Smooth muscle cell (in vitro differentiated cells): ENCODE measurements at regions not wholly inside any gene's neighbourhood (a gene's known extent, or its start where the extent isn't known, plus 50 kb on each side); places are given as distances from the start of the nearest gene placed in this dataset.

Source experiments
- DNase-seq: peaks from one replicate; lab custom pipeline; 2025; ENCODE audit not compliant: unreplicated experiment; lab: John Stamatoyannopoulos, UW
- H2AFZ ChIP-seq: fragments of 200-600 bp; sonication (generic); 2 replicates; pipeline ENCODE4 v1.6.0; 2016; ENCODE audit warnings: antibody characterized with exemption, low read depth, mild to moderate bottlenecking
- H3F3A ChIP-seq: fragments of 200-600 bp; sonication (generic); 2 replicates; pipeline ENCODE4 v1.6.0; 2017; ENCODE audit warnings: antibody characterized with exemption, low read depth
- H3K27ac ChIP-seq: fragments of 200-600 bp; sonication (generic); 2 replicates; pipeline ENCODE4 v1.5.1; 2016; ENCODE audit warnings: low read depth, mild to moderate bottlenecking
- H3K27me3 ChIP-seq: fragments of 200-600 bp; sonication (generic); 2 replicates; pipeline ENCODE4 v1.6.1; 2016; ENCODE audit warnings: low read depth, mild to moderate bottlenecking
- H3K36me3 ChIP-seq: fragments of 200-600 bp; sonication (generic); 2 replicates; pipeline ENCODE4 v1.5.1; 2016; ENCODE audit warnings: low read depth
- H3K4me1 ChIP-seq: fragments of 200-600 bp; sonication (generic); 2 replicates; pipeline ENCODE4 v1.5.1; 2016; ENCODE audit warnings: low read depth
- H3K4me2 ChIP-seq: fragments of 200-600 bp; sonication (generic); 2 replicates; pipeline ENCODE4 v1.6.0; 2016; ENCODE audit warnings: mild to moderate bottlenecking
- H3K4me3 ChIP-seq: fragments of 200-600 bp; sonication (generic); 2 replicates; pipeline ENCODE4 v1.5.1; 2016; ENCODE audit warnings: mild to moderate bottlenecking
- H3K79me2 ChIP-seq: fragments of 200-600 bp; sonication (generic); 2 replicates; pipeline ENCODE4 v1.6.0; 2016; ENCODE audit warnings: low read depth, mild to moderate bottlenecking
- H3K9ac ChIP-seq: fragments of 200-600 bp; sonication (generic); 2 replicates; pipeline ENCODE4 v1.6.0; 2016; ENCODE audit warnings: low read depth
- H3K9me3 ChIP-seq: fragments of 200-600 bp; sonication (generic); replicated peaks from 2 replicates; pipeline ENCODE4 v1.5.1; 2016; ENCODE audit warnings: low read depth
- H4K20me1 ChIP-seq: fragments of 200-600 bp; sonication (generic); 2 replicates; pipeline ENCODE4 v1.6.0; 2016; ENCODE audit warnings: low read depth
- CTCF ChIP-seq: fragments of 200-600 bp; sonication (generic); IDR thresholded peaks from 2 replicates; pipeline ENCODE4 v1.5.1; 2017; ENCODE audit warnings: borderline replicate concordance, mild to moderate bottlenecking, antibody characterized with exemption; ENCODE audit not compliant: insufficient read depth, poor library complexity, severe bottlenecking
- WGBS: methylation state at CpG from one replicate; pipeline ENCODE4 v1.1.7; 2016; ENCODE audit warnings: low lambda C conversion rate; 5-methylcytosine and 5-hydroxymethylcytosine counted together

- Histone ChIP-seq H3K27me3 (no peaks in the 10 kb centered on the region), H3K4me3 (no peak overlapping the region), H3K9ac (no peak overlapping the region), H2AFZ (peak overlapping the region; percentile 6), H3K27ac (peak overlapping the region; percentile 41), H3K4me1 (no peaks in the 10 kb centered on the region), H3F3A (no peaks in the 10 kb centered on the region), H3K4me2 (no peak overlapping the region), H3K36me3 (no peaks in the 10 kb centered on the region), H4K20me1 (no peaks in the 10 kb centered on the region), H3K79me2 (no peaks in the 10 kb centered on the region), H3K9me3 (no peaks in the 10 kb centered on the region)
- WGBS: 69% methylated on average over 3 of the region's 3 CpGs
- TF ChIP-seq CTCF: no peak
- no peak for DNase-seq
These were observed 1222.2 kb downstream of the STIM2 start for GRCh38 chr4:28082686-28083390.

GRCh38 chr4:28092610-28093009 lies 1232.0 kb downstream of the STIM2 start:
- Histone ChIP-seq H3K79me2 (no peaks in the 10 kb centered on the region), H3K4me2 (no peak overlapping the region), H3K9me3 (no peaks in the 10 kb centered on the region), H3K9ac (no peak overlapping the region), H3K4me3 (no peak overlapping the region), H3K4me1 (no peaks in the 10 kb centered on the region), H2AFZ (no peak overlapping the region), H4K20me1 (no peaks in the 10 kb centered on the region), H3K27ac (no peak overlapping the region), H3K36me3 (no peaks in the 10 kb centered on the region), H3F3A (no peaks in the 10 kb centered on the region), H3K27me3 (peaks cover 10% of the 10 kb centered on the region)
- no peak for DNase-seq
- no peak for TF ChIP-seq CTCF
- 73% methylated on average over 1 of the region's 1 CpG for WGBS

- no peaks in the 10 kb centered on the region for H3K9me3 ChIP-seq
- no peak overlapping the region for H3K4me3 ChIP-seq
- DNase-seq: no peak
- no peak for TF ChIP-seq CTCF
- no peak overlapping the region for H2AFZ ChIP-seq
- H3K9ac ChIP-seq: no peak overlapping the region
- H3K27me3 ChIP-seq: peaks cover 10% of the 10 kb centered on the region
- no peak overlapping the region for H3K4me2 ChIP-seq
- H3F3A ChIP-seq: no peaks in the 10 kb centered on the region
- H3K27ac ChIP-seq: no peak overlapping the region
- H4K20me1 ChIP-seq: no peaks in the 10 kb centered on the region
- no peaks in the 10 kb centered on the region for H3K36me3 ChIP-seq
- 68% methylated on average over 3 of the region's 3 CpGs for WGBS
- no peaks in the 10 kb centered on the region for H3K4me1 ChIP-seq
- H3K79me2 ChIP-seq: no peaks in the 10 kb centered on the region
These were observed 1232.4 kb downstream of the STIM2 start for GRCh38 chr4:28093071-28093470.

- H3F3A ChIP-seq: no peaks in the 10 kb centered on the region
- no peaks in the 10 kb centered on the region for H3K79me2 ChIP-seq
- no peak overlapping the region for H3K27ac ChIP-seq
- H3K27me3 ChIP-seq: peaks cover 4% of the 10 kb centered on the region
- no peak overlapping the region for H2AFZ ChIP-seq
- H4K20me1 ChIP-seq: no peaks in the 10 kb centered on the region
- DNase-seq: no peak
- no peak overlapping the region for H3K4me2 ChIP-seq
- no peak overlapping the region for H3K4me3 ChIP-seq
- no peaks in the 10 kb centered on the region for H3K36me3 ChIP-seq
- H3K9ac ChIP-seq: no peak overlapping the region
- no peaks in the 10 kb centered on the region for H3K4me1 ChIP-seq
- H3K9me3 ChIP-seq: no peaks in the 10 kb centered on the region
- 70% methylated on average over 2 of the region's 2 CpGs for WGBS
- no peak for TF ChIP-seq CTCF
These were observed 1240.9 kb downstream of the STIM2 start for GRCh38 chr4:28101583-28101982.
